ENCODE measurements at regions not wholly inside any gene's neighbourhood (a gene's known extent, or its start where the extent isn't known, plus 50 kb on each side); places are given as distances from the start of the nearest gene placed in this dataset.

DNA sequence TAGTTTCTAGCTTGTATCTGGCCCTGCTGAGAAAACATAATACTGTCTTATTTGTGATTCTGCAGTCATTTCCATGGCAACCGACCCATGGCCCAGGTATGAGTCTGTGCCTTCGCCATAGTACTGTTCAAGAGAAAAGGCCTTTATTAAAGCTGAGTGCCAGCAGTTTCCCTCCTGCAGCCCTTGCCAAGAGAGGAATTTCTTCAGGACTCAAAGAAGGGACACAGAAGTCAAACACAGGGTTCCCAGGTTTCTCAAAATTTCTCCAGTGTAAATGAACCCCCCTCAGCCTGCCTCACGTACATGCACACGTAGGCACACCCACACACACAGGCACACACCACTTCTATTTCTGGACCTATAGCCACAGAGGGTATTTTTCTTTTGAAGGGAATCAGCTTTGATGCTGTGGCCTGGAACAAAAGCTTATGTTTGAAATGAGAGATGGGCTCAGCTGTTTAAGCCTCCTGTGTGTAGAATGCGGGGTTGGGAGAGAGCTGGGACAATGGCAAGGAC is 269.2 kb downstream of the PDCD6IP start:
- no peak overlapping the region for H3K27ac ChIP-seq
- no peak for TF ChIP-seq ZFX (IDR thresholded peaks at IDR 0.05)
- TF ChIP-seq, protein P1, sequence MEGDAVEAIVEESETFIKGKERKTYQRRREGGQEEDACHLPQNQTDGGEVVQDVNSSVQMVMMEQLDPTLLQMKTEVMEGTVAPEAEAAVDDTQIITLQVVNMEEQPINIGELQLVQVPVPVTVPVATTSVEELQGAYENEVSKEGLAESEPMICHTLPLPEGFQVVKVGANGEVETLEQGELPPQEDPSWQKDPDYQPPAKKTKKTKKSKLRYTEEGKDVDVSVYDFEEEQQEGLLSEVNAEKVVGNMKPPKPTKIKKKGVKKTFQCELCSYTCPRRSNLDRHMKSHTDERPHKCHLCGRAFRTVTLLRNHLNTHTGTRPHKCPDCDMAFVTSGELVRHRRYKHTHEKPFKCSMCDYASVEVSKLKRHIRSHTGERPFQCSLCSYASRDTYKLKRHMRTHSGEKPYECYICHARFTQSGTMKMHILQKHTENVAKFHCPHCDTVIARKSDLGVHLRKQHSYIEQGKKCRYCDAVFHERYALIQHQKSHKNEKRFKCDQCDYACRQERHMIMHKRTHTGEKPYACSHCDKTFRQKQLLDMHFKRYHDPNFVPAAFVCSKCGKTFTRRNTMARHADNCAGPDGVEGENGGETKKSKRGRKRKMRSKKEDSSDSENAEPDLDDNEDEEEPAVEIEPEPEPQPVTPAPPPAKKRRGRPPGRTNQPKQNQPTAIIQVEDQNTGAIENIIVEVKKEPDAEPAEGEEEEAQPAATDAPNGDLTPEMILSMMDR (conservative IDR thresholded peaks at IDR 0.05) = no peak

DNA sequence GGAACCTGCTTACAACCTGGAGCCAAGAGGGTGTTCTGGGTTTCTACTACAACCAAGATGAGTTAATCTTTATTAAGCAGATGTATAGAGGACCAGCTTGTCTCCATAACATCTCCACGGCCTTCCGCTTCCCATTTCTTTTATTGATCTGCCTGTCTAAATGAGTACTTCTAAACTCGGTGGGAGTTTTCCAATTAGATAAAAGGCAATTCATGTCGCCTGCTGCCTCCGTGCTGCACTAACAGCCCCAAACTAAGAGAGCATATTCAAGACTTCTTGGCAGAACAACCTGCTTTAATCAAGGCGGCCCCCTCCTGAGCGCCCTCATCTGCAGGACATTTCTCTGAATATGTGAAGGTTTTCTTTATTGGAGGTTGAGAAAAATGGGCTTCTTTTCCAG is 270.1 kb downstream of the PDCD6IP start:
- no peak overlapping the region for H3K27ac ChIP-seq
- TF ChIP-seq, protein P1 (conservative IDR thresholded peaks at IDR 0.05) = no peak
- TF ChIP-seq ZFX (IDR thresholded peaks at IDR 0.05) = no peak

DNA sequence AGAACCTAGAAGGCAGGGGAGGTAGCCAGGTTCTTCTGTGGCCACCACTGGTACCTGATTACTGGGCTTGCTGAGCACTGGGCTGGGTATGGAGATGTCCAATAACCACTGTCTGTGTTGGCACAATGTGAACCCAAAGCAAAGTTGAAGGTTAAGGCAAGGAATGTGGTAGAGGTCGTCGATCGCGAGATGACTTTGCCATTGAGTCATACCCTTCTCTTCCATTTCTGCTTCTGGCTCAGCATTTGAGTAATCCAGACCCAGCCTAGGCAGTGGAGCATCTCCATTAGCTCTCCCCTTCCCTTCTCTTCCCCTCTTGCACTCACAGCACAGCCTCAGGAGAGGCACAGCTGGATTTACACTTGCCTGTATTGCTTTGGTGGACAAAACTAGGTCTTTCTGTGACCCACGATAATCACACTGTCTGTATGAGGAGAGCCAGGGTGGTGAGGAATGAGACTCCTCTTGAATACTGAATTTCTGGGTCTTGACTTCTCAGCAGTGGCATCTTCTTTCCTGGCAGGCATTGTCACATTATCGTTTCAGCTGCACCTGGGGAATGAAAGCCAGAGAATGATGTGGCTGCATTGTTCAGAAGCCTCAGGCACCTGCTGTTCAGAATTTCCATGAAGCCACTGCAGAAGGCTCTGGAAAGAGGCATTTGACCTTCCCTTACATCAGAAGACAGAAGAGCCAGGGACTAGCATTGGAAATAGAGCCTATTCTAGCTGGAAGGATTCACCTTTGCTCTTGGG is 272.6 kb downstream of the PDCD6IP start:
- no peak overlapping the region for H3K27ac ChIP-seq
- TF ChIP-seq, protein P1 (conservative IDR thresholded peaks at IDR 0.05) = no peak
- no peak for TF ChIP-seq ZFX (IDR thresholded peaks at IDR 0.05)

DNA sequence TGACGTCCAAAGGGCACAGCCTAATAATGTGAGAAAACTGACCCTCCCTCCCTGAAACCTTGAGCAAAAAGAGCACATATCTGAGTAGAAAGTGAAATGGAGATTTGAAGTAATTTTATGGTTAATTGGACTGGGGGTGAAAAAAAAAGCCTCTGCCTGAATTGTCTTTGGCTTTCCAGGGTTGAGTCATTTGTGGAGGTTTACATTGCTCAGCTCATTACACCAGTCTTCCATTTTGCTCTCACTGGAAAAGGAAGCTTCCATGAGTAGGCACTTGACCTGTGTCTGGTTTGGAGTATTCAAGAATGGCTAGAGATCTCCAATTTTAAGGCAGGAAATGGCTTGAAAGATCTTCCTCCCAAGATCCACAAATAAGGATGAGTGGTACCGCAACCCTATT is 273.9 kb downstream of the PDCD6IP start:
- TF ChIP-seq, protein P1 (conservative IDR thresholded peaks at IDR 0.05) = no peak
- no peak for TF ChIP-seq ZFX (IDR thresholded peaks at IDR 0.05)
- no peak overlapping the region for H3K27ac ChIP-seq

DNA sequence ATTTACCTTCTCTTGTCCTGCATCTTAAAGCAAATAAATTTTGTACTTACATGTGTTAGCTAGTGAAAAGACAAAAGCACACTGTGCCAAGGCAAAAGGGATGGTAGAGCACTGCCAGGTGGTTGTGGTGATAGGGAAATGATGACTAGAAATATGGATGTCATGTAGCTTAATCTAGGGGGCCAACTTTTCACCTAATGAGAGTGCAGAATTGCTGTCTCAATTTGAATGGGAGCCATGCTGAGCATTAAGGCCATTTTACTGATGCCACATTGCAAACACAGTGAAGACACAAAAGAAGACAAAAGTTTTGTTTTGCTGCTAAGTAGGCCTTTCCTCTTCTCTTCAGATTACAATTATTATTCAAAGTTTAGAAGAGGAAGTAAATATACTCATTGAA is 274.7 kb downstream of the PDCD6IP start:
- no peak overlapping the region for H3K27ac ChIP-seq
- TF ChIP-seq, protein P1 (conservative IDR thresholded peaks at IDR 0.05) = no peak
- no peak for TF ChIP-seq ZFX (IDR thresholded peaks at IDR 0.05)

DNA sequence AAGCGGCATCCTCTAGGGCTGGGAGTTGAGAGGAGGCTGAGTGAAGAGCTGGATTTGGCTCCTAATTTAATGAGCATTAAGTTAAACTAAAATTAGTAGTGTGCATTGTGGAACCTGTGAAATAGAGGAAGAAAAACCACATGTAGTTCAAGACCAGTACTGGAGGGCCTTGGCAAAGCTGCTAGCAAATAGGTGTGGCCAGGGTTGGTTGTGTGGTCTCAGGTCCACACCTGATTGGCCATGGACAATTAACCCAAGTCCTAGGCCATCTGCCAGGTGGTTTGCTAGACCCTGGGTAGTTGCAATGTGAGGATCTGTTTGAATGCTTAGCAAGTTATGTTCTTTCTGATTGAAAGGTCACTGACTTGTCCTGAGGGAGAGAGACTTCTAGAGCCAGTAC is 275.5 kb downstream of the PDCD6IP start:
- no peak overlapping the region for H3K27ac ChIP-seq
- TF ChIP-seq, protein P1 (conservative IDR thresholded peaks at IDR 0.05) = no peak
- TF ChIP-seq ZFX (IDR thresholded peaks at IDR 0.05) = no peak

DNA sequence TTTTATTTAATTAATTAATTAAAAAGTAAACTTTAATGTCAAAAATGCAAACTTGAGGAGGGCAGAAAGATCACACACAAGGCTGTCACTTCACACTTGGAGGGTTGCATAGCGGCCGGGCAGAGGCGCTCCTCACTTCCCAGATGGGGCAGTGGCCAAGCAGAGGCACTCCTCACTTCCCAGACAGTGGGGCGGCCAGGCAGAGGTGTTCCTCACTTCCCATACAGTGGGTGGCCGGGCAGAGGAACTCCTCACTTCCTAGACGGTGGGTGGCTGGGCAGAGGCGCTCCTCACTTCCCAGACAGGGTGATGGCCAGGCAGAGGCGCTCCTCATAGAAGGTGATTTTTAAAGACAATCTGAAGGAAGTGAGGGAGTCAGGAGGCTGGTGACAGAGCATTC is 277.5 kb downstream of the PDCD6IP start:
- TF ChIP-seq, protein P1 (conservative IDR thresholded peaks at IDR 0.05) = no peak
- no peak for TF ChIP-seq ZFX (IDR thresholded peaks at IDR 0.05)
- H3K27ac ChIP-seq = no peak overlapping the region
